SK-N-SH (cell line): ENCODE measurements at regions not wholly inside any gene's neighbourhood (a gene's known extent, or its start where the extent isn't known, plus 50 kb on each side); places are given as distances from the start of the nearest gene placed in this dataset.

Source experiments
- CTCF ChIA-PET: fragments of 300-600, 350-600 bp; formaldehyde crosslinking; extraction: SDS; loops from one replicate; lab custom pipeline; 2021; lab: Yijun Ruan, JAX
- POLR2A ChIA-PET: fragments of 350-600 bp; sonication (Branson Sonifier 250); formaldehyde crosslinking; extraction: SDS; loops from one replicate; lab custom pipeline; 2020; ENCODE audit warnings: antibody characterized with exemption, inconsistent platforms; lab: Yijun Ruan, JAX
- DNase-seq: peaks from one replicate; pipeline ENCODE4 v3.0.0; 2012
- H2AFZ ChIP-seq: fragments of 200-600 bp; sonication (generic); 2 replicates; pipeline ENCODE4 v1.8.1; 2016; ENCODE audit warnings: antibody characterized with exemption, mild to moderate bottlenecking, low read depth
- H3F3A ChIP-seq: fragments of 200-600 bp; sonication (generic); replicated peaks from 2 replicates; pipeline ENCODE3; 2016; ENCODE audit warnings: antibody characterized with exemption, mild to moderate bottlenecking; ENCODE audit not compliant: insufficient read depth
- H3K27ac ChIP-seq, 2 experiments: fragments of 200-500 bp in 1 of 2; fragments of 200-600 bp in 1 of 2; sonication (Bioruptor generic) in 1 of 2; sonication (generic), shearing (Covaris generic) in 1 of 2; 2 replicates each; pipeline versions ENCODE4 v1.5.1 to v1.6.1; 2014 to 2016; ENCODE audit warnings: low read depth in 2 of 2, inconsistent platforms in 1 of 2, low read length in 1 of 2, mild to moderate bottlenecking in 1 of 2, mixed read lengths in 1 of 2
- H3K27me3 ChIP-seq: fragments of 200-600 bp; sonication (generic), shearing (Covaris generic); 2 replicates; pipeline ENCODE4 v1.6.1; 2016; ENCODE audit warnings: mixed run types; ENCODE audit not compliant: insufficient read depth
- H3K36me3 ChIP-seq, 2 experiments: fragments of 200-500 bp in 1 of 2; fragments of 200-600 bp in 1 of 2; sonication (Bioruptor generic) in 1 of 2; sonication (generic) in 1 of 2; replicated peaks in 1 of 2; 2 replicates each; pipeline versions ENCODE3 to v1.5.1; 2014 to 2016; ENCODE audit warnings: low read length in 1 of 2, mild to moderate bottlenecking in 1 of 2; ENCODE audit not compliant: insufficient read depth in 2 of 2, control insufficient read depth in 1 of 2
- H3K4me1 ChIP-seq, 2 experiments: fragments of 200-500 bp in 1 of 2; fragments of 200-600 bp in 1 of 2; sonication (Bioruptor generic) in 1 of 2; sonication (generic), shearing (Covaris generic) in 1 of 2; 2 replicates each; pipeline versions ENCODE4 v1.5.1 to v1.6.1; 2014 to 2016; ENCODE audit warnings: low read depth in 1 of 2, low read length in 1 of 2, mixed run types in 1 of 2; ENCODE audit not compliant: insufficient read depth in 2 of 2, control insufficient read depth in 1 of 2
- H3K4me2 ChIP-seq: fragments of 200-600 bp; sonication (generic), shearing (Covaris generic); 2 replicates; pipeline ENCODE4 v1.6.1; 2017; ENCODE audit warnings: mixed run types
- H3K4me3 ChIP-seq, 2 experiments: fragments of 200-500 bp in 1 of 2; fragments of 200-600 bp in 1 of 2; sonication (Bioruptor generic) in 1 of 2; sonication (generic), shearing (Covaris generic) in 1 of 2; 2 replicates each; pipeline versions ENCODE4 v1.5.1 to v1.8.1; 2014 to 2016; ENCODE audit warnings: low read depth in 2 of 2, inconsistent platforms in 1 of 2, low read length in 1 of 2, mild to moderate bottlenecking in 1 of 2, mixed read lengths in 1 of 2, moderate library complexity in 1 of 2
- H3K79me2 ChIP-seq: fragments of 200-600 bp; sonication (generic); 2 replicates; pipeline ENCODE4 v1.8.1; 2017; ENCODE audit warnings: mild to moderate bottlenecking; ENCODE audit not compliant: insufficient read depth
- H3K9ac ChIP-seq: fragments of 200-600 bp; sonication (generic); 2 replicates; pipeline ENCODE4 v1.6.1; 2017; ENCODE audit warnings: mixed run types
- H3K9me2 ChIP-seq: fragments of 200-600 bp; sonication (generic); 2 replicates; pipeline ENCODE4 v1.6.1; 2017; ENCODE audit warnings: mixed run types
- H3K9me3 ChIP-seq: fragments of 200-600 bp; sonication (generic); 2 replicates; pipeline ENCODE4 v1.6.1; 2017; ENCODE audit warnings: mixed run types, mild to moderate bottlenecking, moderate library complexity
- H4K20me1 ChIP-seq: fragments of 200-600 bp; sonication (generic); 2 replicates; pipeline ENCODE4 v1.6.1; 2017; ENCODE audit warnings: mild to moderate bottlenecking, mixed run types; ENCODE audit not compliant: insufficient read depth
- CHD2 ChIP-seq: fragments of 150-350 bp; IDR thresholded peaks from 2 replicates; pipeline ENCODE4 v1.6.1; 2018; ENCODE audit warnings: low read length; ENCODE audit not compliant: partially characterized antibody
- ELF1 ChIP-seq: IDR thresholded peaks from 2 replicates; pipeline ENCODE4 v1.4.0; 2012
- EP300 ChIP-seq, 2 experiments: IDR thresholded peaks; 2 replicates each; pipeline versions ENCODE4 v1.4.0 to v1.6.1; 2012; ENCODE audit warnings: borderline replicate concordance in 1 of 2, low read depth in 1 of 2, low read length in 1 of 2
- EZH2phosphoT487 ChIP-seq: fragments of 200-600 bp; sonication (generic); IDR thresholded peaks from 2 replicates; pipeline ENCODE4 v1.6.1; 2017; ENCODE audit warnings: low read depth, mixed run types, mild to moderate bottlenecking, antibody characterized with exemption, moderate library complexity, borderline replicate concordance
- FOSL2 ChIP-seq: IDR thresholded peaks from 2 replicates; pipeline ENCODE4 v1.4.0; 2012; ENCODE audit warnings: low read depth, mild to moderate bottlenecking, moderate library complexity, borderline replicate concordance
- FOXM1 ChIP-seq: IDR thresholded peaks from 2 replicates; pipeline ENCODE4 v1.4.0; 2012; ENCODE audit warnings: low read depth, mild to moderate bottlenecking
- GABPA ChIP-seq: IDR thresholded peaks from 2 replicates; pipeline ENCODE4 v1.4.0; 2012; ENCODE audit warnings: low read depth, mild to moderate bottlenecking
- GATA2 ChIP-seq: sonication (generic); formaldehyde crosslinking; IDR thresholded peaks from 2 replicates; pipeline ENCODE4 v1.5.0; 2020; ENCODE audit warnings: mild to moderate bottlenecking, missing genetic modification reagents
- MAX ChIP-seq: IDR thresholded peaks from 2 replicates; pipeline ENCODE4 v1.4.0; 2012; ENCODE audit warnings: low read depth
- NRF1 ChIP-seq: IDR thresholded peaks from 2 replicates; pipeline ENCODE4 v1.6.1; 2012; ENCODE audit warnings: low read depth, mild to moderate bottlenecking, low read length
- POLR2AphosphoS5 ChIP-seq: IDR thresholded peaks from 2 replicates; pipeline ENCODE4 v1.6.1; 2012; ENCODE audit warnings: low read depth, low read length
- RCOR1 ChIP-seq: fragments of 150-350 bp; IDR thresholded peaks from 2 replicates; pipeline ENCODE4 v1.6.1; 2017; ENCODE audit warnings: antibody characterized with exemption, low read length
- RFX5 ChIP-seq: IDR thresholded peaks from 2 replicates; pipeline ENCODE4 v1.6.1; 2012; ENCODE audit warnings: mild to moderate bottlenecking, improper control_type of control experiment, low read length
- RXRA ChIP-seq: IDR thresholded peaks from 2 replicates; pipeline ENCODE4 v1.4.0; 2012; ENCODE audit warnings: low read depth, mild to moderate bottlenecking, borderline replicate concordance
- SMC3 ChIP-seq: IDR thresholded peaks from 2 replicates; pipeline ENCODE4 v1.6.1; 2012; ENCODE audit warnings: low read depth, low read length, improper control_type of control experiment
- TAF1 ChIP-seq: IDR thresholded peaks from 2 replicates; pipeline ENCODE4 v1.6.1; 2012; ENCODE audit warnings: low read depth, mild to moderate bottlenecking, low read length, moderate library complexity, borderline replicate concordance
- TCF12 ChIP-seq: IDR thresholded peaks from 2 replicates; pipeline ENCODE4 v1.4.0; 2012
- TEAD4 ChIP-seq: IDR thresholded peaks from 2 replicates; pipeline ENCODE4 v1.4.0; 2012; ENCODE audit warnings: mild to moderate bottlenecking, borderline replicate concordance; ENCODE audit not compliant: insufficient read depth
- USF1 ChIP-seq: IDR thresholded peaks from 2 replicates; pipeline ENCODE4 v1.4.0; 2012; ENCODE audit warnings: low read depth, borderline replicate concordance
- ZBTB33 ChIP-seq: IDR thresholded peaks from 2 replicates; pipeline ENCODE4 v1.4.0; 2012; ENCODE audit warnings: low read depth, borderline replicate concordance

GRCh38 chr13:73781384-73781783, 352.8 kb downstream of the KLF12 start:
- H3K4me3 ChIP-seq: no peak overlapping the region
- H3K27me3 ChIP-seq: no peaks in the 10 kb centered on the region
- H3K79me2 ChIP-seq: no peaks in the 10 kb centered on the region
- H4K20me1 ChIP-seq: no peaks in the 10 kb centered on the region
- H3K4me1 ChIP-seq: peaks cover 0 to 18% of the 10 kb centered on the region in 2 experiments; a peak in 2 of 4 replicates
- H3K9me2 ChIP-seq: no peaks in the 10 kb centered on the region
- TF ChIP-seq FOSL2: no peak
- no peak for TF ChIP-seq RFX5
- TF ChIP-seq MAX: no peak
- TF ChIP-seq TAF1: no peak
- no peak for TF ChIP-seq ELF1
- TF ChIP-seq RCOR1: no peak
- TF ChIP-seq USF1: no peak
- TF ChIP-seq ZBTB33: no peak
- TF ChIP-seq TCF12: peak; percentile 19; the same call in 1 of the 2 replicates
- TF ChIP-seq TEAD4: no peak
- TF ChIP-seq NRF1: no peak
- TF ChIP-seq EZH2phosphoT487: no peak
- no peak for TF ChIP-seq POLR2AphosphoS5
- TF ChIP-seq GATA2: peak; percentile 42; the same call in 1 of the 2 replicates
- peak in 1 of 2 experiments; percentile 46; a peak in 1 of 4 replicates for TF ChIP-seq EP300 (IDR thresholded peaks at IDR 0.05; ENCODE audit: borderline replicate concordance in 1 of 2, low read depth in 1 of 2, low read length in 1 of 2)
- no peak for TF ChIP-seq FOXM1
- TF ChIP-seq GABPA: no peak
- TF ChIP-seq SMC3: no peak
- TF ChIP-seq RXRA: no peak
- peak; percentile 17 for TF ChIP-seq CHD2
- H2AFZ ChIP-seq: no peak overlapping the region
- H3K4me2 ChIP-seq: no peak overlapping the region
- H3F3A ChIP-seq: no peaks in the 10 kb centered on the region
- POLR2A ChIA-PET: interaction anchor here (0.5 kb wide), 1 partner anchor 15 kb away, joined by 3 read pairs; no protein-coding TSS in a partner anchor
- H3K36me3 ChIP-seq: no peaks in the 10 kb centered on the region
- CTCF ChIA-PET: interaction anchor here (0.6 to 2.4 kb wide), 3 partner anchors 14 to 506 kb away, joined by 3 to 12 read pairs (median 4); no protein-coding TSS in a partner anchor
- peak overlapping the region in 1 of 2 experiments; percentile 59; a peak in 1 of 4 replicates for H3K27ac ChIP-seq
- no peaks in the 10 kb centered on the region for H3K9me3 ChIP-seq
- H3K9ac ChIP-seq: no peak overlapping the region
- peak; percentile 29 for DNase-seq
